Upper lobe of left lung (tissue), 6 donors: ENCODE measurements at regions not wholly inside any gene's neighbourhood (a gene's known extent, or its start where the extent isn't known, plus 50 kb on each side); places are given as distances from the start of the nearest gene placed in this dataset.

ENCODE experiments used
- ATAC-seq, 2 donors: fragments of 200-7000 bp; cut with Tn5 transposase; one replicate each; pipeline ENCODE4 v1.9.1; 2022; ENCODE audit warnings: mild to moderate bottlenecking in 2 of 2, moderate library complexity in 2 of 2; ENCODE audit not compliant: low FRiP score in 2 of 2
- DNase-seq, 2 donors: peaks; one replicate each; pipeline ENCODE4 v3.0.0-alpha.2; 2019 to 2020
- H3K27ac ChIP-seq, 4 donors: fragments of 200-600 bp; sonication (generic); one replicate each; pipeline ENCODE4 v1.5.1; 2016 to 2019
- H3K27me3 ChIP-seq, 4 donors: fragments of 200-600 bp; sonication (generic); one replicate each; pipeline ENCODE4 v1.5.1; 2017 to 2019
- H3K36me3 ChIP-seq, 4 donors: fragments of 200-600 bp; sonication (generic); one replicate each; pipeline ENCODE4 v1.5.1; 2016 to 2019
- H3K4me1 ChIP-seq, 4 donors: fragments of 200-600 bp; sonication (generic); one replicate each; pipeline ENCODE4 v1.5.1; 2018 to 2019
- H3K4me3 ChIP-seq, 4 donors: fragments of 200-600 bp; sonication (generic); one replicate each; pipeline ENCODE4 v1.5.1; 2017 to 2019; ENCODE audit warnings: mild to moderate bottlenecking in 2 of 4, moderate library complexity in 1 of 4
- H3K9me3 ChIP-seq, 4 donors: fragments of 200-600 bp; sonication (generic); one replicate each; pipeline ENCODE4 v1.5.1; 2018 to 2019
- EP300 ChIP-seq, 4 donors: sonication (generic); formaldehyde crosslinking; IDR thresholded peaks; one replicate each; pipeline ENCODE4 v1.5.1; 2017; ENCODE audit warnings: antibody characterized with exemption in 4 of 4, control low read depth in 2 of 4
- POLR2A ChIP-seq, 4 donors: fragments of 450-650 bp; IDR thresholded peaks; one replicate each; pipeline ENCODE4 v1.5.1; 2016 to 2017; ENCODE audit warnings: antibody characterized with exemption in 4 of 4, mild to moderate bottlenecking in 2 of 4
- POLR2AphosphoS5 ChIP-seq, 2 donors: sonication (generic); formaldehyde crosslinking; IDR thresholded peaks; one replicate each; pipeline ENCODE4 v1.5.1; 2017; ENCODE audit warnings: antibody characterized with exemption in 2 of 2
- WGBS, 2 donors: methylation state at CpG; one replicate each; pipeline ENCODE4 v1.1.5; 2017 to 2018; 5-methylcytosine and 5-hydroxymethylcytosine counted together
- TF ChIP-seq, protein P1 (sequence below), 6 experiments: fragments of 450-650 bp in 4 of 6; fragments of 200-600 bp in 2 of 6; sonication (generic) in 2 of 6; IDR thresholded peaks; one replicate each; pipeline ENCODE4 v1.5.1; 2016 to 2019; ENCODE audit warnings: antibody characterized with exemption in 6 of 6
- donor health status: DM: no; HTN: no; CAD: no; lungs with moderate emphysema.
- donor health status: DM: no; HTN: yes; CAD: no; lungs with severe emphysema.

DNA sequence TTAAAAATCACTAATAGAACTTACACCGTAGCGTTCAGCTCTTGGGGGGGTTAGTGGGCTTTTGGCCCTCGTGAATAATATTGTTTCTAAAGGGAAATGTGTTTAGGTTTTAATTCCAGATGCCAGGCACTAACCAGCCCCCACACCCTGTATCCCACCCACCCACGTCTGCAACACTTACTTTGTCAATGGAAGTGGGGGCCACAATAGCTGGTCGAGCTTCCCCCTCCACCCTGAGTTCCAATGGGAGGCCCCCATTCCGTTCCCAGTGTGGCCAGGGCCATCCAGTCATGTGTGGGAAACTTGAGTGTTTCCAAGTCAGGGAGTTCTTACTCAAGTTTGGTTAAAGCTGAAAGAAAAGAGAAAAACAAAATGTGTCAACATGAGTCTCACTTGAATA lies 271.4 kb downstream of the ENC1 start:
- no peak overlapping the region for H3K4me3 ChIP-seq
- no peak overlapping the region for H3K27ac ChIP-seq
- TF ChIP-seq, protein P1, sequence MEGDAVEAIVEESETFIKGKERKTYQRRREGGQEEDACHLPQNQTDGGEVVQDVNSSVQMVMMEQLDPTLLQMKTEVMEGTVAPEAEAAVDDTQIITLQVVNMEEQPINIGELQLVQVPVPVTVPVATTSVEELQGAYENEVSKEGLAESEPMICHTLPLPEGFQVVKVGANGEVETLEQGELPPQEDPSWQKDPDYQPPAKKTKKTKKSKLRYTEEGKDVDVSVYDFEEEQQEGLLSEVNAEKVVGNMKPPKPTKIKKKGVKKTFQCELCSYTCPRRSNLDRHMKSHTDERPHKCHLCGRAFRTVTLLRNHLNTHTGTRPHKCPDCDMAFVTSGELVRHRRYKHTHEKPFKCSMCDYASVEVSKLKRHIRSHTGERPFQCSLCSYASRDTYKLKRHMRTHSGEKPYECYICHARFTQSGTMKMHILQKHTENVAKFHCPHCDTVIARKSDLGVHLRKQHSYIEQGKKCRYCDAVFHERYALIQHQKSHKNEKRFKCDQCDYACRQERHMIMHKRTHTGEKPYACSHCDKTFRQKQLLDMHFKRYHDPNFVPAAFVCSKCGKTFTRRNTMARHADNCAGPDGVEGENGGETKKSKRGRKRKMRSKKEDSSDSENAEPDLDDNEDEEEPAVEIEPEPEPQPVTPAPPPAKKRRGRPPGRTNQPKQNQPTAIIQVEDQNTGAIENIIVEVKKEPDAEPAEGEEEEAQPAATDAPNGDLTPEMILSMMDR (IDR thresholded peaks at IDR 0.05): no peak
- TF ChIP-seq POLR2AphosphoS5 (IDR thresholded peaks at IDR 0.05) (no peak), POLR2A (IDR thresholded peaks at IDR 0.05) (no peak), EP300 (IDR thresholded peaks at IDR 0.05) (no peak)
- H3K36me3 ChIP-seq: no peaks in the 10 kb centered on the region
- no peaks in the 10 kb centered on the region for H3K27me3 ChIP-seq
- ATAC-seq (no peak), DNase-seq (no peak)
- no peaks in the 10 kb centered on the region for H3K9me3 ChIP-seq
- 84 to 86% methylated on average over 6 of the region's 6 CpGs for WGBS, 2 donors
- peaks cover 0 to 15% (median 5%) of the 10 kb centered on the region in 4 donors for H3K4me1 ChIP-seq

DNA sequence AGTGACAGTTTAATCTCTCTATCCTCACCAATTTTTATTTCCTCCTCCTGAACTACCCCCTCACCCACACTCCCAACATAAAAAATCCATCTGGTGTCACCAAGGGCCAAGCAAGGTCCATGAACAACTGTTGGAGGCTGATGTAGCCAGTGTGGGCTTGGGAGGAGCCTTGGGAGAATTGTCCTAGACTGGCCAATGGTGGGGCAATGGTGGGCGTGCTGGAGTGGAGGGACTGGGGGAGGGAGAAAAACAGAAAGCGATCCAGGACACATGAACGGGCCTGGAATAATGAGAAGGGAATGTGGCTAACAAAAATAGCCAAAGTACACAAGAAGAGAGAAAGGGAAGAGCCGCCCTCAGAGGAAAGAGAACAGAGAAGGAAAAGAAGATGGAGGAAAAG lies 272.6 kb downstream of the ENC1 start:
- ATAC-seq (peak in 1 of 2 donors; percentile 42), DNase-seq (no peak)
- Histone ChIP-seq H3K27me3 (no peaks in the 10 kb centered on the region), H3K4me3 (no peak overlapping the region), H3K36me3 (no peaks in the 10 kb centered on the region), H3K4me1 (peaks cover 0 to 15% (median 5%) of the 10 kb centered on the region in 4 donors), H3K9me3 (no peaks in the 10 kb centered on the region), H3K27ac (no peak overlapping the region)
- 78 to 83% methylated on average over 4 of the region's 4 CpGs for WGBS, 2 donors
- TF ChIP-seq POLR2A (IDR thresholded peaks at IDR 0.05) (no peak), POLR2AphosphoS5 (IDR thresholded peaks at IDR 0.05) (no peak), EP300 (IDR thresholded peaks at IDR 0.05) (no peak)
- TF ChIP-seq, protein P1 (IDR thresholded peaks at IDR 0.05): no peak

DNA sequence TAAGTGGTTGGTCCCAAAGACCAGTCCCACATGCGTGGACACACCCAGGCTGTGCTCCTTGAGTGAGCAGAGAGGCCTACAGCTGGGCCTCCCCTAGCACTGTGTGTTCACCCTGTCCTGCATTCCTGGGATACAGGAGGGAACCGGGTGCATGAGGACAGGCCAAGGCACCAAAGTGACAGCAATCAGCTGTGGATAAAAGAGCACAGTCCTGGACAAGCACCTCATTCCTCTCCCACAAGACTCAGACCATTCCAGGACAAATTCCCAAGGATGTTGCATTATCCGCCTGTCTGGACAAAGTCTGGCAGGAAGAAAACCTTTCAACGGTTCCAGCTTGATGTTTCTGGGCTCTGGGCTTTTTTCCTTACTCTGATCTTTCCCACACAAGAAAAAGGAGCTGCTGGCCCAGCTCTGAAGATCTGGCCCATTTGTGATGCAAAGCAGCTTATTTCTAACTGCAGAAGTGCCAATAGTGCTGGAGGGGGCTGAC lies 273.2 kb downstream of the ENC1 start:
- TF ChIP-seq, protein P1 (IDR thresholded peaks at IDR 0.05): no peak
- TF ChIP-seq EP300 (IDR thresholded peaks at IDR 0.05) (no peak), POLR2A (IDR thresholded peaks at IDR 0.05) (no peak)
- no peak overlapping the region for H3K4me3 ChIP-seq
- WGBS, 2 donors: 53 to 70% methylated on average over 4 of the region's 4 CpGs
- H3K4me1 ChIP-seq: peaks cover 0 to 15% (median 5%) of the 10 kb centered on the region in 4 donors
- peak in 1 of 2 donors; percentile 23 for ATAC-seq
- H3K36me3 ChIP-seq: no peaks in the 10 kb centered on the region
- no peak overlapping the region for H3K27ac ChIP-seq
- H3K27me3 ChIP-seq: no peaks in the 10 kb centered on the region
- no peaks in the 10 kb centered on the region for H3K9me3 ChIP-seq
- DNase-seq: no peak

DNA sequence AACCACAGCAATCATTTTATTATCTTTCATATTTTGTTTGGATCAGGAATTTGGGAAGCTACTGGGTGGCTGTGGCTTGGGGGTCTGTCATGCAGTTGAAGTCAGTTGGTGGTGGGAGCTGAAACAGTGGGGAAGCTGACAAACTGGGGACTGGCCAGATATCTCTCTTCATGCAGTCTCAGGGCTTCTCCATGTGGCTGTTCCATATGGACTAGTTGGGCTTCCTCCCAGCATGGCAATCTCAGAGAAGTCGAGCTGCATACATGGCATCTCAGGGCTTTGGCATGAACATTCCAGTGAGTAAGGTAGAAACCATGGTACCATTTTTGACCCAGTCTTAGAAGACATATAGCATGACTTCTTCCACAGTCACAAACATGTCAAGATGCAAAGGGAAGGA lies 274.8 kb downstream of the ENC1 start:
- peaks cover 0 to 15% (median 5%) of the 10 kb centered on the region in 4 donors for H3K4me1 ChIP-seq
- H3K9me3 ChIP-seq: no peaks in the 10 kb centered on the region
- H3K4me3 ChIP-seq: no peak overlapping the region
- H3K36me3 ChIP-seq: no peaks in the 10 kb centered on the region
- H3K27ac ChIP-seq: no peak overlapping the region
- TF ChIP-seq, protein P1 (IDR thresholded peaks at IDR 0.05): no peak
- TF ChIP-seq POLR2A (IDR thresholded peaks at IDR 0.05): no peak
- no peak for TF ChIP-seq POLR2AphosphoS5 (IDR thresholded peaks at IDR 0.05)
- TF ChIP-seq EP300 (IDR thresholded peaks at IDR 0.05): no peak
- ATAC-seq: no peak
- H3K27me3 ChIP-seq: no peaks in the 10 kb centered on the region
- 91 to 95% methylated on average over 1 of the region's 1 CpG for WGBS, 2 donors
- DNase-seq: no peak

DNA sequence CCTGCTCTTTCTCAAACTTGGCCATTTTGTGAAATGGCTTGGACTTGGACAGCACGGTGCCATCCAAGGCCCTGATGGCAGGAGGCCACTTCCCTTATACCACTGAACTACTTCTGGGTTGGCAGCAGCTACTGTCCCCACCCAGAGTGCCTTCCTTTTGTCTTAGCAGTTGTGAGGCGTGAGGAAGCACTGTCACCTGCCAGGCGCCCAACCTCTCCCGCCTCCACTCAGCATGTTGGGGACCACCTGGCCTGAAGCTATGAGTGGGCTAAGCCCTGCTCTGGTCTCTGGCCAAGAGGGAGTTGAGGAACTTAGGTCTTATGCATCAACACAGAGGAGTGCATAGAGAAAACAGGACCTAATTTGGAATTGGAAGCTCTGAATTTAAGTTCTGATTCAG lies 276.0 kb downstream of the ENC1 start:
- Histone ChIP-seq H3K4me3 (no peak overlapping the region), H3K9me3 (no peaks in the 10 kb centered on the region), H3K27ac (no peak overlapping the region), H3K27me3 (no peaks in the 10 kb centered on the region), H3K4me1 (peaks cover 0 to 5% (median 2%) of the 10 kb centered on the region in 4 donors), H3K36me3 (no peaks in the 10 kb centered on the region)
- WGBS, 2 donors: 83 to 86% methylated on average over 1 to 4 of the region's 4 CpGs
- no peak for TF ChIP-seq EP300 (IDR thresholded peaks at IDR 0.05)
- DNase-seq (no peak), ATAC-seq (no peak)
